Panc1 (cell line): ENCODE measurements at regions not wholly inside any gene's neighbourhood (a gene's known extent, or its start where the extent isn't known, plus 50 kb on each side); places are given as distances from the start of the nearest gene placed in this dataset.

Experiments used
- ATAC-seq: fragments of 200-7000 bp; cut with Tn5 transposase; 2 replicates; pipeline ENCODE4 v1.9.1; 2020; ENCODE audit warnings: mild to moderate bottlenecking, moderate library complexity
- BruUV-seq: library from RNA; stranded (reverse); fragments of 400-500 nt; replicated peaks from 2 replicates; lab custom pipeline; 2021; lab: Mats Ljungman, UMichigan
- CTCF ChIA-PET: fragments of 300-600 bp; sonication (Branson Sonifier 250); formaldehyde crosslinking; loops from one replicate; lab custom pipeline; 2022; ENCODE audit warnings: antibody characterized with exemption; lab: Charles Lee
- POLR2A ChIA-PET: fragments of 300-600 bp; sonication (Branson Sonifier 250); formaldehyde crosslinking; loops from one replicate; lab custom pipeline; 2022; ENCODE audit warnings: antibody characterized with exemption; lab: Charles Lee
- DNase-seq: peaks from one replicate; pipeline ENCODE4 v3.0.0-alpha.2; 2010; ENCODE audit warnings: low read depth, low spot score
- H3K27ac ChIP-seq: 2 replicates; pipeline ENCODE4 v1.5.1; 2011; ENCODE audit warnings: mild to moderate bottlenecking, low read length, inconsistent platforms
- H3K27me3 ChIP-seq: fragments of 200-500 bp; sonication (Bioruptor generic); 2 replicates; pipeline ENCODE4 v1.6.0; 2014; ENCODE audit warnings: low read length, inconsistent platforms; ENCODE audit not compliant: control insufficient read depth, insufficient read depth
- H3K36me3 ChIP-seq: fragments of 200-500 bp; sonication (Bioruptor generic); 2 replicates; pipeline ENCODE4 v1.5.1; 2014; ENCODE audit warnings: inconsistent platforms, mild to moderate bottlenecking, low read length, moderate library complexity; ENCODE audit not compliant: control insufficient read depth, insufficient read depth
- H3K4me1 ChIP-seq: 2 replicates; pipeline ENCODE4 v1.5.1; 2011; ENCODE audit warnings: inconsistent platforms, mild to moderate bottlenecking, low read length, moderate library complexity; ENCODE audit not compliant: control insufficient read depth, insufficient read depth
- H3K4me3 ChIP-seq, 2 experiments: 2 replicates each; pipeline ENCODE4 v1.5.1; 2011 to 2012; ENCODE audit warnings: low read depth in 2 of 2, low read length in 2 of 2, mild to moderate bottlenecking in 2 of 2, inconsistent platforms in 1 of 2, moderate library complexity in 1 of 2
- H3K9me3 ChIP-seq: fragments of 200-500 bp; sonication (Bioruptor generic); 2 replicates; pipeline ENCODE4 v1.5.1; 2014; ENCODE audit warnings: low read depth, mild to moderate bottlenecking, inconsistent platforms, low read length, moderate library complexity; ENCODE audit not compliant: control insufficient read depth, insufficient read depth
- POLR2AphosphoS5 ChIP-seq: IDR thresholded peaks from 2 replicates; pipeline ENCODE4 v1.6.1; 2012; ENCODE audit warnings: mild to moderate bottlenecking, low read depth, low read length, moderate library complexity
- SIN3A ChIP-seq: IDR thresholded peaks from 2 replicates; pipeline ENCODE4 v1.6.1; 2012; ENCODE audit warnings: low read depth, mild to moderate bottlenecking, low read length, moderate library complexity, borderline replicate concordance; ENCODE audit not compliant: insufficient read depth
- TCF7L2 ChIP-seq: IDR thresholded peaks from 2 replicates; pipeline ENCODE4 v1.6.1; 2011; ENCODE audit warnings: mild to moderate bottlenecking, low read depth, low read length, inconsistent platforms
- in situ Hi-C: cut with HindIII; loops from 2 replicates; pipeline ENCODE4 v1.10.0; 2016; ENCODE audit warnings: low sequenced_read_pairs, low pct_unique_long_range_greater_than_20kb
- intact Hi-C: fragments of 100-400 bp; cut with micrococcal nuclease; formaldehyde crosslinking; loops from one replicate; pipeline ENCODE4 v1.10.0; 2022; ENCODE audit not compliant: unreplicated experiment
- TF ChIP-seq, protein P1 (sequence below): fragments of 450-650 bp; IDR thresholded peaks from 2 replicates; pipeline ENCODE4 v1.5.1; 2017; ENCODE audit warnings: mild to moderate bottlenecking
- TF ChIP-seq, protein P2 (sequence below), 2 experiments: IDR thresholded peaks; 2 replicates each; pipeline ENCODE4 v1.6.1; 2011 to 2012; ENCODE audit warnings: low read depth in 2 of 2, control low read depth in 1 of 2, low read length in 1 of 2, mild to moderate bottlenecking in 1 of 2, moderate library complexity in 1 of 2; ENCODE audit not compliant: insufficient read depth in 1 of 2

DNA sequence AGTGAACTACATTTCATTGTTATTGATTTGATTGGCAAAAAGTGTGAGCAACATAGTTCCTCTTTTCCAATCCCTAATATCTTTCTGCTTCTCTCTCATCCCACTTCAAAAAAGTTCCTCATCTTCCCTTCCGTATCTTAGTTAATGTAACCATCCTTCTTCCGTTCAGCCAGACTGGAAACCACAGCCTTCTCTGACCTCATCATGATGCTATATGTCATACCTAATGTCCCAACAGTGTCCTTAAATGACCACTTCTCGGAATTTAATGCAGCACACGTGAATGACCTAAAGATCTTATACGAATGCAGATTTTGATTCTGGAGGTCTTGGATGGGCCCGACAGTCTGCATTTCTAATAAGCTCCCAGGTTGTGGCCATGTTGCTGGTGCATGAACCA is 320.3 kb upstream of the SATB1 start:
- no peaks in the 10 kb centered on the region for H3K36me3 ChIP-seq
- DNase-seq (no peak), ATAC-seq (no peak)
- no peak overlapping the region for H3K27ac ChIP-seq
- ChIA-PET CTCF (no interaction called here), POLR2A (no interaction called here)
- intact Hi-C loops (no loop called here), in situ Hi-C loops (no loop called here)
- no TSS peak for BruUV-seq
- H3K4me3 ChIP-seq = no peak overlapping the region
- H3K27me3 ChIP-seq = no peaks in the 10 kb centered on the region
- no peaks in the 10 kb centered on the region for H3K9me3 ChIP-seq
- TF ChIP-seq TCF7L2 = no peak
- no peaks in the 10 kb centered on the region for H3K4me1 ChIP-seq

DNA sequence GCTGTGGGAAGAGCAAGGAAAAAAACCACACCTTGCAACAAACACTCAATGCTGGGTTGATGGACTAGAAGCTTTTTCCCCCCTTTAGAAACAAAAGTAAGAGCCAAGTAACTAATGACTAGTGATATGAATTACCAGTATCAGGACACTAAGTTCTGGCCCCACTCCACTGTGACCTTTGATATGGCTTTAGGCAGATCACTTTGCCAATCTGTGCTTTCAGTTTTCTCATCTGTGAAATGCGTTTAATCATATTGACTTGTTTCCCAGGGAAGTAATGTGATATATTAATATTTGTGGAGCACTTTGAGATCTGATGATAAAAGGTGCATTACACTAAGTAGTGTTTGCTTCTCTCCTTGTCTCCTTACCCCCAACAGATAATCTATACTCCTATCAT is 319.3 kb upstream of the SATB1 start:
- H3K27ac ChIP-seq = no peak overlapping the region

DNA sequence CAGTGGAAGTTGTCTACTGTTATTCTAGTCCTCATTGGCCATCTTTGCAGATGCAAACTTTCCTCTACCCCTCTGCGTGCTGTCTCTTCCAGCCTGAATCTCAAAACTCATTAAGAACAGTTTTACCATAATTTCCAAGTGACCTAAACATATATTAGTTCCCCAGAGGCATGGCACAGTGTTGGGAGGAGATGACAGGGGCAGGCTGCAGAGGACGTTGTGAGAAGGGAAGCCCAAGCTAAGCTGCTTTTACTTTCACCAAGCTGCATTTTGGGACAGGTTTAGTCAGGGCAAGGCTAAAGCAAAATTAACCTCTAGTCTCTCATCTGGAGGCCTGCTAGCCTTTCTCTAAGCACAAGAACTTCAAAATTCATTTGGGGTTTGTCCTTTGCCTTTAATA is 318.6 kb upstream of the SATB1 start:
- ATAC-seq (no peak), DNase-seq (no peak)
- CTCF ChIA-PET = no interaction called here
- Histone ChIP-seq H3K9me3 (no peaks in the 10 kb centered on the region), H3K4me1 (no peaks in the 10 kb centered on the region), H3K4me3 (no peak overlapping the region), H3K36me3 (no peaks in the 10 kb centered on the region), H3K27ac (no peak overlapping the region), H3K27me3 (no peaks in the 10 kb centered on the region)
- POLR2A ChIA-PET = no interaction called here
- intact Hi-C loops (no loop called here), in situ Hi-C loops (no loop called here)
- BruUV-seq = no TSS peak
- TF ChIP-seq, protein P1, sequence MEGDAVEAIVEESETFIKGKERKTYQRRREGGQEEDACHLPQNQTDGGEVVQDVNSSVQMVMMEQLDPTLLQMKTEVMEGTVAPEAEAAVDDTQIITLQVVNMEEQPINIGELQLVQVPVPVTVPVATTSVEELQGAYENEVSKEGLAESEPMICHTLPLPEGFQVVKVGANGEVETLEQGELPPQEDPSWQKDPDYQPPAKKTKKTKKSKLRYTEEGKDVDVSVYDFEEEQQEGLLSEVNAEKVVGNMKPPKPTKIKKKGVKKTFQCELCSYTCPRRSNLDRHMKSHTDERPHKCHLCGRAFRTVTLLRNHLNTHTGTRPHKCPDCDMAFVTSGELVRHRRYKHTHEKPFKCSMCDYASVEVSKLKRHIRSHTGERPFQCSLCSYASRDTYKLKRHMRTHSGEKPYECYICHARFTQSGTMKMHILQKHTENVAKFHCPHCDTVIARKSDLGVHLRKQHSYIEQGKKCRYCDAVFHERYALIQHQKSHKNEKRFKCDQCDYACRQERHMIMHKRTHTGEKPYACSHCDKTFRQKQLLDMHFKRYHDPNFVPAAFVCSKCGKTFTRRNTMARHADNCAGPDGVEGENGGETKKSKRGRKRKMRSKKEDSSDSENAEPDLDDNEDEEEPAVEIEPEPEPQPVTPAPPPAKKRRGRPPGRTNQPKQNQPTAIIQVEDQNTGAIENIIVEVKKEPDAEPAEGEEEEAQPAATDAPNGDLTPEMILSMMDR = no peak
- TF ChIP-seq, protein P2, sequence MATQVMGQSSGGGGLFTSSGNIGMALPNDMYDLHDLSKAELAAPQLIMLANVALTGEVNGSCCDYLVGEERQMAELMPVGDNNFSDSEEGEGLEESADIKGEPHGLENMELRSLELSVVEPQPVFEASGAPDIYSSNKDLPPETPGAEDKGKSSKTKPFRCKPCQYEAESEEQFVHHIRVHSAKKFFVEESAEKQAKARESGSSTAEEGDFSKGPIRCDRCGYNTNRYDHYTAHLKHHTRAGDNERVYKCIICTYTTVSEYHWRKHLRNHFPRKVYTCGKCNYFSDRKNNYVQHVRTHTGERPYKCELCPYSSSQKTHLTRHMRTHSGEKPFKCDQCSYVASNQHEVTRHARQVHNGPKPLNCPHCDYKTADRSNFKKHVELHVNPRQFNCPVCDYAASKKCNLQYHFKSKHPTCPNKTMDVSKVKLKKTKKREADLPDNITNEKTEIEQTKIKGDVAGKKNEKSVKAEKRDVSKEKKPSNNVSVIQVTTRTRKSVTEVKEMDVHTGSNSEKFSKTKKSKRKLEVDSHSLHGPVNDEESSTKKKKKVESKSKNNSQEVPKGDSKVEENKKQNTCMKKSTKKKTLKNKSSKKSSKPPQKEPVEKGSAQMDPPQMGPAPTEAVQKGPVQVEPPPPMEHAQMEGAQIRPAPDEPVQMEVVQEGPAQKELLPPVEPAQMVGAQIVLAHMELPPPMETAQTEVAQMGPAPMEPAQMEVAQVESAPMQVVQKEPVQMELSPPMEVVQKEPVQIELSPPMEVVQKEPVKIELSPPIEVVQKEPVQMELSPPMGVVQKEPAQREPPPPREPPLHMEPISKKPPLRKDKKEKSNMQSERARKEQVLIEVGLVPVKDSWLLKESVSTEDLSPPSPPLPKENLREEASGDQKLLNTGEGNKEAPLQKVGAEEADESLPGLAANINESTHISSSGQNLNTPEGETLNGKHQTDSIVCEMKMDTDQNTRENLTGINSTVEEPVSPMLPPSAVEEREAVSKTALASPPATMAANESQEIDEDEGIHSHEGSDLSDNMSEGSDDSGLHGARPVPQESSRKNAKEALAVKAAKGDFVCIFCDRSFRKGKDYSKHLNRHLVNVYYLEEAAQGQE (IDR thresholded peaks at IDR 0.05; ENCODE audit: insufficient read depth in 1 of 2, low read depth in 2 of 2, low read length in 1 of 2) = no peak
- no peak for TF ChIP-seq SIN3A
- TF ChIP-seq TCF7L2 = no peak
- TF ChIP-seq POLR2AphosphoS5 = no peak

More for the DNA sequence above, 319.3 kb upstream of the SATB1 start:
- intact Hi-C loops = no loop called here
- no peaks in the 10 kb centered on the region for H3K27me3 ChIP-seq
- ATAC-seq = no peak
- H3K9me3 ChIP-seq = no peaks in the 10 kb centered on the region
- no peak overlapping the region for H3K4me3 ChIP-seq
- no TSS peak for BruUV-seq
- in situ Hi-C loops = no loop called here
- ChIA-PET POLR2A (no interaction called here), CTCF (no interaction called here)
- no peaks in the 10 kb centered on the region for H3K36me3 ChIP-seq
- no peak for DNase-seq
- H3K4me1 ChIP-seq = no peaks in the 10 kb centered on the region
- TF ChIP-seq, protein P2 (IDR thresholded peaks at IDR 0.05; ENCODE audit: insufficient read depth in 1 of 2, low read depth in 2 of 2, low read length in 1 of 2) = no peak
- no peak for TF ChIP-seq POLR2AphosphoS5
- TF ChIP-seq SIN3A = no peak
- TF ChIP-seq, protein P1 = no peak
- TF ChIP-seq TCF7L2 = no peak
